GM12873 (cell line): ENCODE measurements at regions not wholly inside any gene's neighbourhood (a gene's known extent, or its start where the extent isn't known, plus 50 kb on each side); places are given as distances from the start of the nearest gene placed in this dataset.

Source experiments
- TF ChIP-seq, protein P1 (sequence below): IDR thresholded peaks from 2 replicates; pipeline ENCODE4 v1.5.1; 2012; ENCODE audit warnings: low read depth, mild to moderate bottlenecking, moderate library complexity, low read length, control low read depth; ENCODE audit not compliant: insufficient read depth; ENCODE audit errors: missing control alignments

- TF ChIP-seq, protein P1, sequence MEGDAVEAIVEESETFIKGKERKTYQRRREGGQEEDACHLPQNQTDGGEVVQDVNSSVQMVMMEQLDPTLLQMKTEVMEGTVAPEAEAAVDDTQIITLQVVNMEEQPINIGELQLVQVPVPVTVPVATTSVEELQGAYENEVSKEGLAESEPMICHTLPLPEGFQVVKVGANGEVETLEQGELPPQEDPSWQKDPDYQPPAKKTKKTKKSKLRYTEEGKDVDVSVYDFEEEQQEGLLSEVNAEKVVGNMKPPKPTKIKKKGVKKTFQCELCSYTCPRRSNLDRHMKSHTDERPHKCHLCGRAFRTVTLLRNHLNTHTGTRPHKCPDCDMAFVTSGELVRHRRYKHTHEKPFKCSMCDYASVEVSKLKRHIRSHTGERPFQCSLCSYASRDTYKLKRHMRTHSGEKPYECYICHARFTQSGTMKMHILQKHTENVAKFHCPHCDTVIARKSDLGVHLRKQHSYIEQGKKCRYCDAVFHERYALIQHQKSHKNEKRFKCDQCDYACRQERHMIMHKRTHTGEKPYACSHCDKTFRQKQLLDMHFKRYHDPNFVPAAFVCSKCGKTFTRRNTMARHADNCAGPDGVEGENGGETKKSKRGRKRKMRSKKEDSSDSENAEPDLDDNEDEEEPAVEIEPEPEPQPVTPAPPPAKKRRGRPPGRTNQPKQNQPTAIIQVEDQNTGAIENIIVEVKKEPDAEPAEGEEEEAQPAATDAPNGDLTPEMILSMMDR, result no peak
Measured at GRCh38 chr13:107065036-107065435, 497.1 kb upstream of the ARGLU1 start.

DNA sequence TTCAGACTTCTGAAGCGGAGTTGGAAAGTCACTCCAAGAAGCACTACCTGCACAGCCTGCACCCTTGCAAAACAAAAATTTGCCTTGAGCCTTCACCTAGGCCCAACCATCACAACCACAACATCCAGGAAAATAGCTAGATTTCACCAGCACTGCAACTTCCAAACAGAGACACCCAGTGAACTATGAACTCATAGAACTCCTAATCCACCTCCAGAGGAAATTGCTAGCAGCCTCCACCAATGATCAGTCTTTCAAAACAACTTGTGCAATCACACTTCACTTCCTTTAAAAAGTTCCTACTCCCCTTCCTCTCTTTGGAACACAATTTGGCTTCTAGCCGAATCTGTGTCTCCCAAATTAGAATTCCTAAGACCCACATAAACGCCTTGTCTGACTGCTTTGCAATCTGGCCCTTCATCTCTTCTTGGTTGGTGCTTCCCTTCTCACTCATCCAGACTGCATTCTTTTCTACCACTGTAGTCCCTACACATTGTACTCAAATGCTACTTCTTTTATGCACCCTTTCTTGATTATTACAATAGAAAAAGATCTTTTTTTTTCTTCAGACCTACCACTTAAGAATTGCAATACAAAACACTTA lies 489.2 kb upstream of the ARGLU1 start:
- TF ChIP-seq, protein P1, result no peak

- TF ChIP-seq, protein P1, result no peak
Measured at GRCh38 chr13:107043021-107043956, 475.4 kb upstream of the ARGLU1 start.

GRCh38 chr13:107035778-107036177 lies 467.8 kb upstream of the ARGLU1 start:
- TF ChIP-seq, protein P1, result no peak

DNA sequence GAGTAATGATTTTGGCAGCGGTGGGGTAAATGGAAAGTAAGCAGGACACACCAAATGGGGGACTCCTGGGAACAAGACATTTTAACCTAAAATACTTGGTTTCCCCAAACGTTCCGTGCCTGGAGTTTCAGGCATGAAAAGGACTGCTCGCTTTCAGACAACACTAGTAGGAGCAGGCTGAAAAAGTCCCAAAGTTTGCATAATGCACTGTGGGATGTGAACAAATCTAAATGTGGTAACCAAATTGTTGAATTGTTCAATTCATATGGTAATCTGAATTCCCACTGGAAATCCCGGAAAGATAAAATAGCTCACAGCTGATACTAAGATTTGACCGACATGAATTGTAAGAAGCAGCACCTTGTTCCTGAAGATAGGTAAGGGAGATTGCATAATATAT lies 467.2 kb upstream of the ARGLU1 start:
- TF ChIP-seq, protein P1, result no peak

GRCh38 chr13:107034236-107034872 lies 466.4 kb upstream of the ARGLU1 start:
- TF ChIP-seq, protein P1, result no peak

DNA sequence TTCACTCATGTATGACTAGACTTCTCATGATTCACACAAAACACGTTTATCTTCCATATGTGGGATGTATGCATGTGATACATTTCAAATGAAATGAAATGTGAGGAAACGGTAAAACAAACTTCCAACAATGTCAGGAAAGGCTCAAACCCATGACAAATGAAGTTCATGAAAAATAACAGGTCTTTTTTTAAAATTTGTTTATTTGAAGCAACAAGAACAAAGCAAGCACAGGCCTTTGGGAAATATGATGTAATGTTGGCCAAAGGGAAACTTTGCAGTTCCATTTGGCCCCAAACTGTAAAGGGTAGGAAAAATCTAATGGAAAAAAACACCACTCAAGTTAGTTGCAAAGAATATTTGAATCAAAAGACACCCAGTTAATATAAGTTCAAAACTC lies 463.8 kb upstream of the ARGLU1 start:
- TF ChIP-seq, protein P1, result no peak
